Spinal cord (tissue), 9 donors: ENCODE measurements at regions not wholly inside any gene's neighbourhood (a gene's known extent, or its start where the extent isn't known, plus 50 kb on each side); places are given as distances from the start of the nearest gene placed in this dataset.

Experiments used
- DNase-seq, 6 donors: peaks; one replicate each; pipeline versions ENCODE4 v3.0.0 to v3.0.0-alpha.2; 2013 to 2015; ENCODE audit warnings: low spot score in 6 of 6, low read depth in 4 of 6
- H3K27ac ChIP-seq: one replicate; pipeline ENCODE4 v1.5.1; 2013; ENCODE audit warnings: low read depth, low read length, control low read depth
- H3K27me3 ChIP-seq: one replicate; pipeline ENCODE4 v1.6.1; 2013; ENCODE audit warnings: low read length; ENCODE audit not compliant: control insufficient read depth, insufficient read depth
- H3K36me3 ChIP-seq: one replicate; pipeline ENCODE4 v1.6.1; 2013; ENCODE audit warnings: low read length; ENCODE audit not compliant: control insufficient read depth, insufficient read depth
- H3K4me1 ChIP-seq: one replicate; pipeline ENCODE4 v1.6.1; 2013; ENCODE audit warnings: low read length; ENCODE audit not compliant: control insufficient read depth, insufficient read depth
- H3K4me3 ChIP-seq: one replicate; pipeline ENCODE4 v1.5.1; 2013; ENCODE audit warnings: low read depth, low read length, control low read depth
- H3K9me3 ChIP-seq: one replicate; pipeline ENCODE4 v1.6.1; 2013; ENCODE audit warnings: low read length; ENCODE audit not compliant: control insufficient read depth, insufficient read depth
- WGBS: methylation state at CpG from one replicate; pipeline ENCODE4 v1.1.5; 2013; ENCODE audit warnings: missing lambda C conversion rate; ENCODE audit not compliant: insufficient coverage; 5-methylcytosine and 5-hydroxymethylcytosine counted together
- donor health status: healthy.

DNA sequence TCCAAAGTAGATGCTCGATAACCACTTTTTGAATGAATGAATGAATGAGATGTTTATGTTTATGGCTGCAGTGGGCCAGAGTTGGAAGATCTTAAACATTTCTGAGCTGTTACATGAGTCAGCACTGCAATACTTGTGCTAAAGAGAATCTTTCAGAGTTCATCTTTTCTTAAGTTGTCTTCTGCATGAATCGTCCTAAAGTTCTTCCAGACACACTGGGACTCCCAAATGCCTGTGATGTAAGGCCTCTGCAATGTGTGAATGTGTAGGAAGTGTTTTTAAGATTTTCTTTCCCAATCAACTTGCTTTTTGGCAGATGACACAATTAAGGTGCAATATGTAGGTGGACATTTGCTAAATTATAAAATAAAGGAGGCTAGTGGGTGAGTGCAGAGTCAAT lies 50.3 kb upstream of the TRIM9 start:
- no peaks in the 10 kb centered on the region for H3K27me3 ChIP-seq
- H3K27ac ChIP-seq, result no peak overlapping the region
- DNase-seq, result no peak
- no peak overlapping the region for H3K4me3 ChIP-seq
- no peaks in the 10 kb centered on the region for H3K4me1 ChIP-seq
- H3K9me3 ChIP-seq, result no peaks in the 10 kb centered on the region
- no peaks in the 10 kb centered on the region for H3K36me3 ChIP-seq
- WGBS, result 100% methylated on average over 2 of the region's 2 CpGs

DNA sequence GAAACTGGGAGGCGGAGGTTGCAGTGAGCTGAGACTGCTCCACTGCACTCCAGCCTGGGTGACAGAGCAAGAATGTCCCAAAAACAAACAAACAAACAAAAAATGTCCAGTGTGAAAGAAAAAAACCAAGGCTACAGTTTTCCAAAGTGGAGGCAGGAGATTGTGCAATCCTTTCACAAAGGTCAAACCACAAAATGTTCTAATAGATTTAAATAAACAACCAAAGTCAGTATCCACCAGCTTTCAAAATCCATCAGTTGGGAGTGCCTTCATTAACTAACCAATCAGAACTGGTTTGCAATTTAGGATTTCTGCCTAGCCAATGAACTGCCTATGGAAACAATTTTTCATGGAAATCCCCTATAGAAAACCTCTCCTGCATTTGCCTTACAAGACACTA lies 52.3 kb upstream of the TRIM9 start:
- Histone ChIP-seq H3K4me1 (no peaks in the 10 kb centered on the region), H3K27ac (no peak overlapping the region), H3K4me3 (no peak overlapping the region), H3K36me3 (no peaks in the 10 kb centered on the region), H3K9me3 (no peaks in the 10 kb centered on the region), H3K27me3 (no peaks in the 10 kb centered on the region)
- WGBS, result no CpG with 5 or more reads among the region's 1 CpG
- no peak for DNase-seq

DNA sequence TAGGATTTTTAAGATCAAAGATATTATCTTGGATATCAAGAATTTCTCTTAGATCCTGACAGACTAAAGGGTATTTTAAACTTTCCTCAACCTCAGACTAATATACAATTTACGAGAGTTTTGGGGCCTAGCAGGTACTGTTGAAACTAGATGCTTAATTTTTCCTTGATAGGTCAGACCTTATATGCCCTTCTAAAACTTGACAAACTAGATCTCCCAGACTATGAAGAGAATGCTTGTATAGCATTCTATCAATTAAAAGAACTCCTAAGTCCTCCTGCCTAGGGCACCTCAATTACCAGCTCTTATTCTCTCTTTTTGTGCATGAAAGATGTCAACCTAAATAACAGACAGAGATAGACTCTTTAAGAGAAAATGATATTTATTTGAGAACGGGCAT lies 60.4 kb upstream of the TRIM9 start:
- no peaks in the 10 kb centered on the region for H3K4me1 ChIP-seq
- H3K9me3 ChIP-seq, result no peaks in the 10 kb centered on the region
- no CpG with 5 or more reads among the region's 2 CpGs for WGBS
- H3K27ac ChIP-seq, result no peak overlapping the region
- H3K4me3 ChIP-seq, result no peak overlapping the region
- no peaks in the 10 kb centered on the region for H3K27me3 ChIP-seq
- H3K36me3 ChIP-seq, result no peaks in the 10 kb centered on the region
- DNase-seq, result no peak

DNA sequence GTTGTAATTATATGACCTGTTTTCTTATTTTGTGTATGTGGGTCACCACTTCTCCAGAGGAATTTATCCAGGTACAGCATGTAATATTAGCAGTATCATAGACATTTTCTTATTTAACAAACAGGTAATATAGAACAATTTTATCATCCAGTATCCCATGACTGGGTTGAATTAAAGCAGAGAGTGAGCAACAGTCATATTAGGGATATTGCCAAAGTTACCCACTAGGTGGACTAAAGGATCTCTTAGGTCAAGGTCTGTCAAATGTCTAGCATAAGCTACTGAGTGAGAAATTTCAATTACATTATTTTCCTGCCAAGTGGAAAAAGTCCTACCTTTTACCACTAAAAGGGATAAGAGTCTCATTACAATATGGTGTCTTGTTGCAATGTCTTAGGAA lies 62.1 kb upstream of the TRIM9 start:
- no peak for DNase-seq
- Histone ChIP-seq H3K9me3 (no peaks in the 10 kb centered on the region), H3K27ac (no peak overlapping the region), H3K36me3 (no peaks in the 10 kb centered on the region), H3K27me3 (no peaks in the 10 kb centered on the region), H3K4me3 (no peak overlapping the region), H3K4me1 (no peaks in the 10 kb centered on the region)

DNA sequence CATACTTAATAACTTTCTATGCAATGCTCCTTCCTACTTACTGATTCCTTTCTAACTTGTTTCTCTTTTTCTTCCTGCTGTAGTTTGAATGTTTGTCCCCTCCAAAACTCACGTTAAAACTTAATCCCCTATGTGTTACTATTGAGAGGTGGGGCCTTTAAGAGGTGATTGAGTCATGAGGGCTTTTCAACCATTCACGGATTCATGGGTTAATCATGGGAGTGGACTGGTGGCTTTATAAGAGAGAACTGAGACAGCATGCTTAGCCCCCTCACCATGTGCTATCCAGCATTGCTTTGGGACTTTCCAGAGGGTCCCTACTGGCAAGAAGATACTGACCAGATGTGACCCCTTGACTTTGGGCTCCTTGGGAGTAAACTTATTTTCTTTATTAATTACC lies 66.0 kb upstream of the TRIM9 start:
- no peaks in the 10 kb centered on the region for H3K36me3 ChIP-seq
- no peaks in the 10 kb centered on the region for H3K4me1 ChIP-seq
- H3K9me3 ChIP-seq, result no peaks in the 10 kb centered on the region
- DNase-seq, result no peak
- WGBS, result no CpG with 5 or more reads among the region's 2 CpGs
- H3K27ac ChIP-seq, result no peak overlapping the region
- no peak overlapping the region for H3K4me3 ChIP-seq
- H3K27me3 ChIP-seq, result no peaks in the 10 kb centered on the region

DNA sequence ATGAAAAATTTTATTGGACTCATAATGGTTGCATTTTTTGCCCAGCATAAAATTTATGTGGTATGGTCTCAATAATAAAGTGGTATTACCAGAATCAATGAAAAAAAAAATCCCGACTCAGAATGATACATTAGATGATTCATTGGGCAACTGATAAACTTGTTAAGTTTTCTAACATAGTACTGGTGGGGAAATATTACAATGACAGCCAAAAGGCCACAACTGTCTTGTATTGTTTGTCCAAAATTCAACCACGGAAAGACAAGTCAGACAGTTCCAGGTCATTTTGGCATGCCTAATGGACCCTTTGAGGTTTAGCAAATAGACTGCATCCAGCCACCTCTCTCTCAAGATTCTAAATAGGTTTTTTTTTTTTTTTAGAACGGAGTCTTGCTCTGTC lies 70.5 kb upstream of the TRIM9 start:
- Histone ChIP-seq H3K27me3 (no peaks in the 10 kb centered on the region), H3K4me1 (no peaks in the 10 kb centered on the region), H3K4me3 (no peak overlapping the region), H3K36me3 (no peaks in the 10 kb centered on the region), H3K9me3 (no peaks in the 10 kb centered on the region), H3K27ac (no peak overlapping the region)
- no peak for DNase-seq
- WGBS, result no CpG with 5 or more reads among the region's 3 CpGs

DNA sequence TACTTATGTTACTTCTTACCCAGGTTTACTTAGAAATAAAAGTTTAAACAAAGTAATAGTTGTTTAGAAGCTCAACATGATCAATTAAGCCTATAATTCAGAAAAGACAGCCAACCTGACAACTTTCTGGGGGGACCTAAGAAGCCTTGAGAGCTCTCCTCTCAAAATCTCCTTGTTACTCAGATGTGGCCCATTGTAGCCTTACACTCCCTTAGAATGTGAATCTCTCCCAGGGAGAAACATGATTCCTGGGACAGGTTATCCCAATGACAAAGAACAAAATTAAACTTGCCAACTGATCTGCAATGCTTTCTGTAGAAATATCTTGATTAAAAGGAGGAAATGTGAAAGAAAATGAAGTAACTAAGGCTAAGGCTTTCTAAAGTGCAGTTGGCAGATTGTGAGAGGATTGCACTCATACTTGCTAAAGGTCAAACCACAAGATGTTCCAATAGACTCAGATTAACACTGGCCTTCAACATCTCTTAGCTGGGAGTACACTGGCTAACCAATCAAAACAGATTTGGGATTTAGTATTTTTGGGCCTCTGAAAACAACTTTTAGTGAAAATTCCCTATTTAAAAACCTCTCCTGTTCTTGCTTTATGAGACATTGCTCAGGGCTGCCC lies 72.3 kb upstream of the TMX1 start:
- DNase-seq, result no peak
- no peak overlapping the region for H3K27ac ChIP-seq
- H3K36me3 ChIP-seq, result no peaks in the 10 kb centered on the region
- no peaks in the 10 kb centered on the region for H3K4me1 ChIP-seq
- no peak overlapping the region for H3K4me3 ChIP-seq
- H3K27me3 ChIP-seq, result no peaks in the 10 kb centered on the region
- no peaks in the 10 kb centered on the region for H3K9me3 ChIP-seq

DNA sequence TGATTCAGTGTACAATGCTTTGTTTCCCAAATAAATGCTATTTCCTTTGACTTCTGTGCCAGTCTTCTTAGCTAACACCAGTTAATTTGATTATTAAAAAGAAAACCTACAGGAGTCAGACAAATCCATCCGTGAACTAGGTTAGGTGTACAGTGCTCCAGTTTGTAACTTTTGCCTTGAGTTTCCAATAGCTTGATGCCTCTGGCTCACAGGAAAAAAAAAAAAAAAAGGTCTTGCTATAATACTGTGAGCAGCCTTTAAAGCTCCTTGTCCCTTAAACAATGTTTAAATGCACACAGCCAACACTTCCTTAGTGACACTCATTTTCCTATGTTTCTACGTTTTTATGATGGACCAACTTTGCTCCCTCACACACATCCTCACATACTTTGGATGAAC lies 71.8 kb upstream of the TMX1 start:
- no peak overlapping the region for H3K4me3 ChIP-seq
- H3K27me3 ChIP-seq, result no peaks in the 10 kb centered on the region
- no peaks in the 10 kb centered on the region for H3K36me3 ChIP-seq
- no peaks in the 10 kb centered on the region for H3K4me1 ChIP-seq
- no peak for DNase-seq
- WGBS, result no CpG with 5 or more reads among the region's 2 CpGs
- H3K9me3 ChIP-seq, result no peaks in the 10 kb centered on the region
- no peak overlapping the region for H3K27ac ChIP-seq

DNA sequence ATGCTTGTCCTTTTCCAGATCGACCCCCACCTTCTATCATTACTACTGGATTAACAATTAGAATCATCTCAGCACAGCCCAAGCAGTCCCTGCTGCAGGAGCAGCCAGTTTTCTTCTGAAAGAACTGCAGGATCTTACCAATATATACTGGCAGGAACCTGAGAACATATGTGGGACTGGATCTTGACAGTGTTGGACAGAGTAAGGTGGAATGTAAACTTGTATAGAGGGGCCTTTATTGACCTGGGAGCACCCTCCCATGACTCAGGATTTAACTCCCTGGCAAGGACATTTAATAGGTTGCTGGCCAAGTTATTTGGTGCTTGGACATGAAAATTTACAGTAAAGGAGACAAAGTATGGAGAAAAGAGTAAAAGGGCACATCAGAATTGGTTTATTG lies 66.2 kb upstream of the TMX1 start:
- 40% methylated on average over 1 of the region's 1 CpG for WGBS
- no peaks in the 10 kb centered on the region for H3K9me3 ChIP-seq
- H3K4me1 ChIP-seq, result peaks cover 3% of the 10 kb centered on the region
- no peaks in the 10 kb centered on the region for H3K27me3 ChIP-seq
- no peaks in the 10 kb centered on the region for H3K36me3 ChIP-seq
- H3K4me3 ChIP-seq, result no peak overlapping the region
- no peak for DNase-seq
- H3K27ac ChIP-seq, result no peak overlapping the region

DNA sequence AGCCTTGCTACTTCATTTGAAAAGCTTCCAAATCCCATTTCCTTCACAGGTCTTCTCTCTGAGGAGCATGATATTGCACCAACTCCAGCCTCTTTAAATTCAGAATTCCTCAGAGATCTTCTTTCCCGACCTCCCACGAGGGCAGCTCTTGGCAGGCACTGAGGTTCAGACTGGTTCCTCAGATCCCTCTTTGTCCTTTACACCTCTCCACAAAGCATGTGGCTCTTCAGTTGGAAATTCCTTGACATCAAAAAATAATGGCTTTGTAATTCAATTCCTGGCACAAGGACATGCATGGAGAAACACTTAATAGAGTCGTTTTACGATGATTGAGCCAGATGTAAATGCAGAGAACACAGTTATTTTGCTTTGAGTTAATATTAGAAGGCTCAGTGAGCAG lies 63.2 kb upstream of the TMX1 start:
- 6% methylated on average over 2 of the region's 4 CpGs for WGBS
- Histone ChIP-seq H3K9me3 (no peaks in the 10 kb centered on the region), H3K4me1 (peaks cover 3% of the 10 kb centered on the region), H3K36me3 (no peaks in the 10 kb centered on the region), H3K27ac (no peak overlapping the region), H3K27me3 (no peaks in the 10 kb centered on the region), H3K4me3 (no peak overlapping the region)
- DNase-seq, result peak in 2 of 6 donors; percentile 28 to 63
